GM12892 (cell line): ENCODE measurements at regions not wholly inside any gene's neighbourhood (a gene's known extent, or its start where the extent isn't known, plus 50 kb on each side); places are given as distances from the start of the nearest gene placed in this dataset.
"Not testable (repeated sequence)": the region's sequence is repeated elsewhere in the genome, so short reads cannot be mapped to it uniquely, and the experiment has no call there.

Source experiments
- DNase-seq: peaks from one replicate; pipeline ENCODE4 v3.0.0; 2011; ENCODE audit not compliant: insufficient read length
- FAIRE-seq: peaks from 2 replicates; lab custom pipeline; 2011; peaks lifted over from hg19 to GRCh38; lab: Jason Lieb, UNC
- POLR2A ChIP-seq: IDR thresholded peaks from 2 replicates; pipeline ENCODE4 v1.6.1; 2011; ENCODE audit warnings: low read depth, low read length, control low read depth
- POLR2AphosphoS5 ChIP-seq: IDR thresholded peaks from 2 replicates; pipeline ENCODE4 v1.6.1; 2011; ENCODE audit warnings: low read depth, low read length, control low read depth
- TAF1 ChIP-seq: IDR thresholded peaks from 2 replicates; pipeline ENCODE4 v1.6.1; 2011; ENCODE audit warnings: low read depth, mild to moderate bottlenecking, control low read depth, low read length, borderline replicate concordance

DNA sequence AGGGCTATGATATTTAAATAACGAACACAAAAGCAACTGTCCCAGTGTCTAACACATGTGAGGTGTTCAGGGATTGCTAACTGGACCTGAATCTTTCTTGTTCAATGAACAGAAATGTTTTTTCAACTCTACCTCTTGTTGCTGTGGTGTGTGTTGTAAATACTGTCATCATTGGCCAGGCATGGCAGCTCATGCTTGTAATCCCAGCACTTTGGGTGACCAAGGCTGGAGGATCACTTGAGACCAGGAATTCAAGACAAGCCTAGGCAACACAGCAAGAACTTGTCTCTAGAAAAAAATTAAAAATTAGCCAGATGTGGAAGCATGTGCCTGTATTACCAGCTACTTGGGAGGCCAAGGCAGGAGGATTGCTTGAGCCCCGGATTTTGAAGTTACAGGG is 1250.9 kb downstream of the TYW1 start:
- DNase-seq (no peak), FAIRE-seq (no peak)
- TF ChIP-seq POLR2A (no peak), POLR2AphosphoS5 (no peak), TAF1 (no peak)

DNA sequence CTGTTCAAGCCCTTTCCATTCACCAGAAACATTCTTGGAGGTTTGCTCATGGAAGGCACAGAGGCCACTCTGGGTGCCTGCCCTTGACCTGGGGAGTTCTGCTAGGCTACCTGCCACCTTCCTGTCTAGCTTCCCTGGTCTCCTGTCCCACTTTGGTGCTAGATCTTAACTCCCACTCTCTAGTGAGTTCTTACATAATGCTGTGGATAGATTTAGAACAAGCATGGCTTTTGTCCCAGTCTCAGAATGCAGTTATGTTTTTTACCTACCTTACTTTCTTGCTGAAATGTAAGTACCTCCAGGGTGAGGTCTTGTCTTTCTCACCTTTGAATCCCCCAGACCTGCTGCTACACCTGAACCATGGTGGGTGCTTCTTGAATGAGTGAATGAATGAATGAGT is 1252.3 kb downstream of the TYW1 start:
- TF ChIP-seq TAF1 = no peak
- no peak for TF ChIP-seq POLR2A
- no peak for TF ChIP-seq POLR2AphosphoS5

DNA sequence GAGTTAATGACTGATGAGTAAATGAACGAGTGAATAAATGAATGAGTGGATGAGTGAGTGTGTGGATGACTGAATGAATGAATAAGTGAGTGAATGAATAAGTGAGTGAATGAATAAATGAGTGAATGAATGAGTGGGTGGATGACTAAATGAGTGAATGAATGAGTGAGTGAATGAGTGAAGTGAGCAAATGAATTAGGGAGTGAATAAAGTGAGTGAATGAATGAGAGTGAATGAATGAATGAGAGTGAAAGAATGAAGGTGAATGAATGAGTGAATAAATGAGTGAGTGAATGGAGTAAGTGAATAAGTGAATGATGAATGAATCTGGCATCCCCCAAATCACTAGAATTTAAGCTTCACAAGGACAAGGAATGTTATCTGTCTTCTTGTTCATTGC is 1253.0 kb downstream of the TYW1 start:
- DNase-seq = no peak
- TF ChIP-seq POLR2AphosphoS5 (no peak), TAF1 (no peak), POLR2A (no peak)
- no peak for FAIRE-seq

More for the DNA sequence above, 1252.3 kb downstream of the TYW1 start:
- FAIRE-seq = no peak
- DNase-seq = no peak

DNA sequence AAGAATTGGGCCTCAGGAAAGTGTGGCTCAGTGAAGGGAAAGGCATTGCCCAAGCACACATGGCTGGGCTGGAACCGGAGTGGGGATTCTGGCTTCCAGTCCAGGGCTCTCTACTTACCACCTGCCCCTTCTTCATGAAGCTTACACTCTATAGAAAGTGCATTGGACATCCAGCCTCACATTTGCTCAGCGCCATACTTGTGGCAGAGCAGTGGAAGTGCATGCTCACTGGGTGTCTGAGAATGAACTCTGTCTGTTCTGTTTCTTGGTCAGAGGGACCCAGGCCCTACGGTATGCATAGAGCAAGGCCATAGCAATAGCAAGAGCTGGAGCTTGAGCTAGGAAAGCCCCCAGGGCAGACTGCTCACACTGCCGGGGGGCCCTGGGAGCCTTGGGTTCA is 1253.5 kb downstream of the TYW1 start:
- DNase-seq (no peak), FAIRE-seq (no peak)
- TF ChIP-seq POLR2A (no peak), TAF1 (no peak), POLR2AphosphoS5 (no peak)

DNA sequence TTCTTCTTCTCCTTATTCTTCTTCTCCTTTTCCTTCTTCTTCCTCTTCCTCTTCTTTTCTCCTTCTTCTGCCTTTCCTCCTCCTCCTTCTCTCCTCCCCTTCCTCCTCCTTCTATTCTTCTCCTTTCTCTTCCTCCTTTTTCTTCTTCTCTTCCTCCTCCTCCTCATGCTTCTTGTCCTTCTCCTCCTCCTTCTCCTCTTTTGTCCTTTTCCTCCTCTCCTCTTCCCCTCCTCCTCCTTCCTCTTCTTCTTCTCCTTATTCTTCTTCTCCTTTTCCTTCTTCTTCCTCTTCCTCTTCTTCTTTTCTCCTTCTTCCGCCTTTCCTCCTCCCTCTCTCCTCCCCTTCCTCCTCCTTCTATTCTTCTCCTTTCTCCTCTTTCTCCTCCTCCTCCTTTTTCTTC is 1258.2 kb downstream of the TYW1 start:
- not testable (repeated sequence) for FAIRE-seq

DNA sequence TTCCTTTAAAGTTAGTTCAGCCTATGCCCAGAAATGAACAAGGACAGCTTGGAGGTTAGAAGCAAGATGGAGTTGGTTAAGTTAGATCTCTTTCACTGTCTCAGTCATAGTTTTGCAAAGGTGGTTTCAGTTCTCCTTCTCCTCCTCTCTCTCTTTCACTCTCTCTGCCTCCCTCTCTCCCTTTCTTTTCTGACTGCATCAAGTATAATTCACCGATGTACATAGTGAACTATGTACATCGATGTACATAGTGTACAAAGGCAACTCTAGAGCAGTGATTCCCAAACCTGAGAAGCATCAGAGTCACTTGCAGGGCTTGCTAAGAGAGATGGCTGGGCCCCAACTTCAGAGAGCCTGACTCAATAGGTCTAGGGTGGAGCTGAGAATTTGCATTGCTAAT is 1259.7 kb downstream of the TYW1 start:
- TF ChIP-seq TAF1 (no peak), POLR2AphosphoS5 (no peak)
- FAIRE-seq (no peak), DNase-seq (no peak)

More for the DNA sequence above, 1258.2 kb downstream of the TYW1 start:
- DNase-seq = not testable (repeated sequence)

DNA sequence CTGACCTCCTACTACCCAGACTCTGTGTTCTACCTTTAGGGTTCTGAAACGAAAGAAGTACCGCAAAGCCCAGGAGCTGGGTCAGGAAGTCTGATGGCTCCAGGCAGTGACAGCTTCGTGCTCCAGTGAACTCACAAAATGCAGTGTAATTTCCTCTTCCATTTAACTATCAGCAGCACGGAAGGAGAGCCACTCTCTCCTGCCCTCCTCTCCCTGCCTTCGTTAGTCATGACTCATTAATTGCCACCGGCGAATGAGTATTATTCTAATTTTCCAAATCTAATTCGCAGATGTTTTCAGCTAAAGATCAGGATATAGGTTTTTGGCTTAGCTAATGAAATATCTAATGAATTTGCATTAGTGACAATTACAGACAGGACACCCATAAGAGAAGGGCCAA is 1262.0 kb downstream of the TYW1 start:
- TF ChIP-seq TAF1 (no peak), POLR2A (no peak), POLR2AphosphoS5 (no peak)
- DNase-seq (no peak), FAIRE-seq (no peak)

DNA sequence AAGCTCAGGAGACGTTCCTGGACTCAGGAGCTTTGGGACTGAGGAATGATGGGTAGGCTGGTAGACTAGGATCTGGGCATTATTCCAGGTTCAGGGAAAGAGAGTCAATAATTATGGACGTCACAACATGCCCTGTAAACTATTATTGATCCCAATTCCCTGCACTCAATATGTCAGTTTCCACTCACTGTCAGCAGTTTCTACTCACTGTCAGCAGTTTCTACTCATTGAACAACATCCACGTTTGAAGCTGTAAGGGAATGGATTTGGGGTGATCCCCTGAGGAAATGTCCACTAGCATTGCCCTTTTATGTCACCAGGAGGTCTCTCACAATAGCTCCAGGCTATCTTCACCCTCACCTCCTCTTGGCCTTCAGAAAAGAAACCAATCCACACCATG is 1268.6 kb downstream of the TYW1 start:
- FAIRE-seq (no peak), DNase-seq (no peak)
- no peak for TF ChIP-seq POLR2A
- TF ChIP-seq TAF1 = no peak
- TF ChIP-seq POLR2AphosphoS5 = no peak

DNA sequence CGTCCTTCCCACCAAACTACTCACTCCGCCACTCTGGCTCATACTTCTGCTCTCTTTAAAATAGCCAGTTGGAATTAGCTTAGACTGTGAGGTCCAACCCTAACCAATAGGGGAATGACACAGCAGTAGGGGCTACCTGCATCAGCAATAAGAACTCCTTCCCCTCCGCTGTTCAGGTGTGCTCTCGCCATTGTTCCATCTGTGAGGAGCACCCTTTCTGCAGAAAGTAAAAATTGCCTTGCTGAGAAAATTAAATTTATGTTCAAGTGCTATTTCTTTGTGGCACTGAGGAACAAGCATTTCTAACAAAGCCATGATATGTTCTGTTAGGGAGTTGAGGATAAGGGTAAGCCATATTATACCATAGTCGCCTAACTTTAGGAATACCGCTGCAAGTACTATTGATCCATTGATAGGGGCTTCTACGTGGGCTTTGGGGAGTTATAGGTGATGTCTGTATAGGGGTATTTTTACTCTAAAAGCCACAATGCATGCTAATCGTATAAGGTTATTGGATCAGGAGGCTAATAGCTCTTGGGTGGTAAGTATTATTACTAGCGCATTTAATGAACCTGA is 1269.5 kb downstream of the TYW1 start:
- TF ChIP-seq POLR2AphosphoS5 (no peak), POLR2A (no peak), TAF1 (no peak)
- FAIRE-seq = no peak
- no peak for DNase-seq

DNA sequence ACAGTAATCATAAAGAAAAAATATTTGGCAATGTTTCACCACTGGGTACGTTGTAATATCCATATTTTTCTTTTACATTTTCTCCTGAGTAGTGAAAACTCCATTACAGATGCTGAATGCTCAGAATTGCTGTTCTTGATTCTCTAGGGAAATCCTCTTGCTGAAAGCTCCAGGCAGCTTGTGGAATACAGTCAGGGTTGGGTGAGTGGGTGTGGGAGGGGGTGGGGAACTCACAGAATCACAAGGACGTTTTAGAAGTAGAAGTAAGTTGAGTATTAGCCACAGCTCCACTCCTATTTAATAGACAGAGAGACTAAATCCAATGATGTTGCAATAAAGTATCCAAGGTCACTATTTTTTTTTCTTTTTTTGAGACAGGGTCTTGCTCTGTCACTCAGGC is 1270.9 kb downstream of the TYW1 start:
- DNase-seq (no peak), FAIRE-seq (no peak)

DNA sequence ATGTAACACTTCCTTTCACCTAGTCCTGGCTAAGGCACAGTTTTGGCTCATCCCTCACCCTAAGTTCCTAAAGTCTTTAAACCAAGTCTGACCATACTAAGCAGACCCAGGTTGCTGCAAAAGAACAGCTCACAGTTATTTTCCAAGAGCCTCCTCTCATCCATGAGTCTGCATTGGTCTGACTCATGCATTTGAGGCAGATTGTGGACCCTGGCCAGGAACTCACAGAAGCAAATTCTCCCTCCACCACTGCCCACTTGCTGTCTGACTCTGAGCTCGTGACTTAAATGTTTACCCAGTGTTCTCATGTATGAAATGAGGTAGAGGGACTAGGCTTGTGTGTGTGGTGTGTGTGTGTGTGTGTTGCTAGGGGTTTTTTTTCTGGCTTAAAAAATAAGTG is 1272.8 kb downstream of the TYW1 start:
- TF ChIP-seq POLR2AphosphoS5 (no peak), POLR2A (no peak), TAF1 (no peak)
- DNase-seq (no peak), FAIRE-seq (no peak)

More for the DNA sequence above, 1270.9 kb downstream of the TYW1 start:
- TF ChIP-seq POLR2A = no peak
- no peak for TF ChIP-seq TAF1
- TF ChIP-seq POLR2AphosphoS5 = no peak

DNA sequence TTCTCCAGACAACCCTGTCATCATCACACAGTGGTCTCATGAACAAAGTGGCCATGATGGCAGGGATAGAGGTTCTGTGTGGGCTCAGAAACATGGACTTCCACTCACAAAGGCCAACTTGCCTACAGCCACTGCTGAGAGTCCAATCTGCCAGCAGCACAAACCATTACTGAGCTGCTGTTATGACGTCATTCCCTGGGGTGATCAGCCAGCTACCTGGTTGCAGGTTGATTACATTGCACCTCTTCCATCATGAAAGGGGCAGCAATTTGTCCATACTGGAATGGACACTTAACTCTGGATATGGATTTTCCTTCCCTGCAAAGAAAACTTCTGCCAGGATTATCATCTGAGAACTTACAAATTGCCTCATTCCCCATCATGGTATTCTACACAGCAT is 1275.9 kb downstream of the TYW1 start:
- no peak for FAIRE-seq
- DNase-seq = no peak
- no peak for TF ChIP-seq POLR2AphosphoS5
- no peak for TF ChIP-seq TAF1
- TF ChIP-seq POLR2A = no peak

DNA sequence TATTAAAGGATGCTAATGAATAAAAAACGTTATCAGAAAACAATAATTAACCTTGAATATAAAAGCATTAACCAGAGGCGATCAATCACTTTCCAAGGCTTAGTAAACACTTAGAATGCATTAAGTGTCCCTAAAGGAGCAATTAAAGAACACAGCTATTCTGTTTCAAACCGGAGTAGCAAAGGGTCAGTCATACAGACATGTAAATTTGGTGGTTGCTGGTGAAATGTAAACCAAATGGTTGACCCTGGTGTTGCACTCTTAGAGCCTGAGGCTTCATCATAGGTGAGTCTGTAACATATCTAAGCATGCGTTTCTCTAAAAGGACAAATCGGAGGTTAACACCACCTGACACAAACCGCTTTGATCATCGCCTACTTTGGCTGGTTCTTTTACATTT is 1280.1 kb downstream of the TYW1 start:
- DNase-seq (no peak), FAIRE-seq (no peak)
- TF ChIP-seq POLR2A (no peak), POLR2AphosphoS5 (no peak), TAF1 (no peak)
